AG04449 (cell line): ENCODE measurements at regions not wholly inside any gene's neighbourhood (a gene's known extent, or its start where the extent isn't known, plus 50 kb on each side); places are given as distances from the start of the nearest gene placed in this dataset.

Experiments
- CTCF ChIA-PET: fragments of 350-600 bp; formaldehyde crosslinking; extraction: SDS; loops from one replicate; lab custom pipeline; 2021; ENCODE audit warnings: antibody characterized with exemption; lab: Yijun Ruan, JAX
- POLR2A ChIA-PET: fragments of 400-600, 350-600 bp; formaldehyde crosslinking; extraction: SDS; loops from one replicate; lab custom pipeline; 2020; ENCODE audit warnings: antibody characterized with exemption, inconsistent platforms; lab: Yijun Ruan, JAX
- DNase-seq: peaks from one replicate; pipeline ENCODE4 v3.0.0-alpha.2; 2010; ENCODE audit warnings: low read depth, low spot score
- H3K4me3 ChIP-seq: 2 replicates; pipeline ENCODE4 v1.5.1; 2011; ENCODE audit warnings: low read depth, mild to moderate bottlenecking, control low read depth, low read length
- TF ChIP-seq, protein P1 (sequence below): IDR thresholded peaks from one replicate; pipeline ENCODE4 v1.5.1; 2011; ENCODE audit warnings: mild to moderate bottlenecking, moderate library complexity, low read length, control low read depth, inconsistent platforms; ENCODE audit not compliant: insufficient read depth; ENCODE audit errors: missing control alignments

DNA sequence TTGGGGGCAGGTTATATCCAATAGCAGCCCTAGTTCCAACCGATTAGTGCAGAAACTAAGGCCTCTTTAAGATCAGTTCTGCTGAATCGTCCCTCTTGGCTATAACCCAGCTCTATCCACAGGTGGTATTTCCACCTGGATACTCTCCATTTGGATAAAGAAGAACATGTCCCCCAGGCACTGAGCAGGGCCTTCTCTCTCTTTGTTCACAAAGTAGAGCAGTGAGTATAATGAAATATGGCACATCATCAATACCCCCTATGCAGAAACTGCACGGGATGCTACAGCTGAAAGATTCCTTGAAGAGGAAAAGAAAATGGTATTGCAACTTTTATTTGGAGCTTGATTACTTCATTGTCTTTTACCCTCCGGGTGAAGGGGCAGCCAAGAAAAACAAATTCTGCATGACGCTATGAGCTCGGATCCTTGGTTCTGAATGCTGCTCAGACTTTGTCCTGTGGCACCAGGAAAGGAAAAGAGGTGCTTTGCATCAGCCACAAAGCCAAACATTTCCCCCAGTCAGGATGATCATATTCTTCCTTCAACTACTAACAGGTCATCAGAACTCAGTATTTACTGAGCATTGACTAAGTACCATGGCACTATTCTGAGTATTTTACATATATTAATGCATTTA lies 399.7 kb downstream of the NPIPA8 start:
- TF ChIP-seq, protein P1, sequence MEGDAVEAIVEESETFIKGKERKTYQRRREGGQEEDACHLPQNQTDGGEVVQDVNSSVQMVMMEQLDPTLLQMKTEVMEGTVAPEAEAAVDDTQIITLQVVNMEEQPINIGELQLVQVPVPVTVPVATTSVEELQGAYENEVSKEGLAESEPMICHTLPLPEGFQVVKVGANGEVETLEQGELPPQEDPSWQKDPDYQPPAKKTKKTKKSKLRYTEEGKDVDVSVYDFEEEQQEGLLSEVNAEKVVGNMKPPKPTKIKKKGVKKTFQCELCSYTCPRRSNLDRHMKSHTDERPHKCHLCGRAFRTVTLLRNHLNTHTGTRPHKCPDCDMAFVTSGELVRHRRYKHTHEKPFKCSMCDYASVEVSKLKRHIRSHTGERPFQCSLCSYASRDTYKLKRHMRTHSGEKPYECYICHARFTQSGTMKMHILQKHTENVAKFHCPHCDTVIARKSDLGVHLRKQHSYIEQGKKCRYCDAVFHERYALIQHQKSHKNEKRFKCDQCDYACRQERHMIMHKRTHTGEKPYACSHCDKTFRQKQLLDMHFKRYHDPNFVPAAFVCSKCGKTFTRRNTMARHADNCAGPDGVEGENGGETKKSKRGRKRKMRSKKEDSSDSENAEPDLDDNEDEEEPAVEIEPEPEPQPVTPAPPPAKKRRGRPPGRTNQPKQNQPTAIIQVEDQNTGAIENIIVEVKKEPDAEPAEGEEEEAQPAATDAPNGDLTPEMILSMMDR = no peak
- POLR2A ChIA-PET = no interaction called here

DNA sequence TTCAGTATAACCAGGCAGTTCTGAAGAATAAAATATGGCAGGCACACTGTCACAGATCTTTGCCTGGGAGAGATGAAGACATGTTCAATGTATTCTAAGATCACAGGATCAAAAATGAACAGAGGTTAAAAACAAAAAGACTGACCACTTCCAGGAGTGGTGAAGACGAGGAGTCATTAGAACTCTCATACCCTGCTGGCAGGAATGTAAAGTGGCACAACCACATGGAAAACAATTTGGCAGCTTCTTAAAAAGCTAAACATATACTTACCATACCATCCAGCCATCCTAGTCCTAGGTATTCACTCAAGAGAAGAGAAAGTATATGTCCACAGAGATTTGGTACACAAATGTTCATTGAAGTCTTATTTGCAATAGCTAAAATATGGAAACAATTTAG lies 406.3 kb downstream of the NPIPA8 start:
- no peak for DNase-seq
- no peak overlapping the region for H3K4me3 ChIP-seq
- TF ChIP-seq, protein P1 = no peak
- POLR2A ChIA-PET = no interaction called here
- CTCF ChIA-PET = no interaction called here

More for the DNA sequence above, 399.7 kb downstream of the NPIPA8 start:
- CTCF ChIA-PET = no interaction called here
- DNase-seq = no peak
- H3K4me3 ChIP-seq = no peak overlapping the region

DNA sequence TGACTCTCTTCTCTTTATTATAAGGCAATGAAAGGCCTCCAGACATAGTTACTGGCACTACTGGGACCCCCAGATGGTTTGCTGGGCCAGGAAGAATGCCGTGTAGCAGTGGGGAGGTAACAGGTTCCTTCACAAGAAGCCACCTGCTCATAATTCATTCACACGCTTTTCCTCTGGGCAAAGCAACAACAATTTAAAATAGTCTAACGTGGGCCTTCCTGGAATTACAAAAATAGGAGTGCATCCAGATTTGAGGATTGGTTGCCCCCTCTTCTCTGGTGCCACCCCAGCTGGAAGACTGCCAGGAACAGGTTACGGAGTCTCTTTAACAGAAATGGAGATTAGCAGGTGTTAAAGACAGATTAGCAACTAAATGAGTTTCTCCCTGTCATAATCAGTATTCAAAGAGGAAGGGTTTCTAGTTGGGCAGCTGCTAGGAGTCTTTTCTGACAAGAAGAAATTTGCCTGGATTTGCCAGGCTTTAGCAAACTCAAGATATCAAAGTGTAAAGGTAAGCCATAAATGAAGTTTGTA lies 409.6 kb downstream of the NPIPA8 start:
- ChIA-PET CTCF (no interaction called here), POLR2A (no interaction called here)
- no peak overlapping the region for H3K4me3 ChIP-seq
- DNase-seq = no peak
- TF ChIP-seq, protein P1 = no peak

- TF ChIP-seq, protein P1 = no peak
- ChIA-PET POLR2A (no interaction called here), CTCF (no interaction called here)
- no peak for DNase-seq
- H3K4me3 ChIP-seq = no peak overlapping the region
Measured at GRCh38 chr16:17926461-17926860, 410.1 kb downstream of the NPIPA8 start.

- DNase-seq = no peak
- TF ChIP-seq, protein P1 = no peak
- POLR2A ChIA-PET = no interaction called here
- CTCF ChIA-PET = no interaction called here
- no peak overlapping the region for H3K4me3 ChIP-seq
Measured at GRCh38 chr16:17925761-17926160, 410.8 kb downstream of the NPIPA8 start.

DNA sequence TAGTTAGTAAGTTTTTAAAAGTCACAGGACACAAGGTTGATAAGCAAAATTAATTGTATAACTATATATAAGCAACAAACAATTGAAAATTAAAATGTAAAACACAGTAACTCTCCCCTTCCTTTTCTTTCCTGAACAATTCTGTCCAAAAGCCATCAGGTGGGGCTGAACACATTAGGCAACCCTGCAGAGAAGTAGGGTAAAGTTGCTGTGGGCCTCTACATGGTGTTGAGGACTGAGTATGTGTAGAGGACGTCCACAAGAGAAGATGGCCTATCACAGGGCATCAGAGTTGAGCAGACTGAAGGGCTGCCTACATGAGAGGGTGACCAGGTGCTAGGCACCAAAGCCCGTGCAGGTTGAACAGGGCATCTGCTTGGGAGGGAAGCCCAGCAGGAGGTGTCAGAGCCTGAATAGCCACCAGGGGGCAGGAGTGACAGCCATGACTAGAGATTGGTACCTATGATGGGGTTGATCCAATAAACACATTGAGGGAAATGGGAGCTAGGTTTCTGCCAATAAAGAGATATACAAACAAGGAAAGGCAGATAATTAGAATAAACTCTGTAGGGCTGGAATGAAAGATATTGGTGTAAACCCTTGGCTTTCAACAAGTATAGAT lies 415.1 kb downstream of the NPIPA8 start:
- ChIA-PET POLR2A (no interaction called here), CTCF (interaction anchor here (1.0 kb wide), 1 partner anchor 32 kb away, joined by 4 read pairs; no protein-coding TSS in a partner anchor)
- TF ChIP-seq, protein P1 = peak; percentile 37
- no peak overlapping the region for H3K4me3 ChIP-seq
- DNase-seq = no peak
